ENCODE measurements at regions not wholly inside any gene's neighbourhood (a gene's known extent, or its start where the extent isn't known, plus 50 kb on each side); places are given as distances from the start of the nearest gene placed in this dataset.

- TF ChIP-seq, protein P1, sequence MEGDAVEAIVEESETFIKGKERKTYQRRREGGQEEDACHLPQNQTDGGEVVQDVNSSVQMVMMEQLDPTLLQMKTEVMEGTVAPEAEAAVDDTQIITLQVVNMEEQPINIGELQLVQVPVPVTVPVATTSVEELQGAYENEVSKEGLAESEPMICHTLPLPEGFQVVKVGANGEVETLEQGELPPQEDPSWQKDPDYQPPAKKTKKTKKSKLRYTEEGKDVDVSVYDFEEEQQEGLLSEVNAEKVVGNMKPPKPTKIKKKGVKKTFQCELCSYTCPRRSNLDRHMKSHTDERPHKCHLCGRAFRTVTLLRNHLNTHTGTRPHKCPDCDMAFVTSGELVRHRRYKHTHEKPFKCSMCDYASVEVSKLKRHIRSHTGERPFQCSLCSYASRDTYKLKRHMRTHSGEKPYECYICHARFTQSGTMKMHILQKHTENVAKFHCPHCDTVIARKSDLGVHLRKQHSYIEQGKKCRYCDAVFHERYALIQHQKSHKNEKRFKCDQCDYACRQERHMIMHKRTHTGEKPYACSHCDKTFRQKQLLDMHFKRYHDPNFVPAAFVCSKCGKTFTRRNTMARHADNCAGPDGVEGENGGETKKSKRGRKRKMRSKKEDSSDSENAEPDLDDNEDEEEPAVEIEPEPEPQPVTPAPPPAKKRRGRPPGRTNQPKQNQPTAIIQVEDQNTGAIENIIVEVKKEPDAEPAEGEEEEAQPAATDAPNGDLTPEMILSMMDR (conservative IDR thresholded peaks at IDR 0.05), result no peak
- TF ChIP-seq ZFX (IDR thresholded peaks at IDR 0.05), result no peak
Observed at GRCh38 chr5:51632793-51633192, 249.5 kb downstream of the ISL1 start.

All from C4-2B (cell line).